Gastroesophageal sphincter (tissue), 3 donors: ENCODE measurements at regions not wholly inside any gene's neighbourhood (a gene's known extent, or its start where the extent isn't known, plus 50 kb on each side); places are given as distances from the start of the nearest gene placed in this dataset.

Experiments used
- CTCF ChIP-seq, 4 experiments: fragments of 200-600 bp in 2 of 4; fragments of 450-650 bp in 2 of 4; sonication (generic) in 1 of 4; IDR thresholded peaks; one replicate each; pipeline ENCODE4 v1.5.1; 2017 to 2019; ENCODE audit warnings: antibody characterized with exemption in 4 of 4, mild to moderate bottlenecking in 2 of 4, moderate library complexity in 2 of 4
- POLR2A ChIP-seq, 2 donors: fragments of 450-650 bp; IDR thresholded peaks; one replicate each; pipeline ENCODE4 v1.6.1; 2017; ENCODE audit warnings: antibody characterized with exemption in 2 of 2, mild to moderate bottlenecking in 2 of 2, moderate library complexity in 1 of 2
- POLR2AphosphoS5 ChIP-seq: sonication (generic); formaldehyde crosslinking; IDR thresholded peaks from one replicate; pipeline ENCODE4 v1.6.1; 2017; ENCODE audit warnings: antibody characterized with exemption

GRCh38 chr5:2188661-2189060 is 305.9 kb upstream of the IRX4 start:
- TF ChIP-seq POLR2A (IDR thresholded peaks at IDR 0.05) = no peak
- no peak for TF ChIP-seq CTCF (IDR thresholded peaks at IDR 0.05)
- TF ChIP-seq POLR2AphosphoS5 = no peak
